Naive B cell (primary cell): ENCODE measurements at regions not wholly inside any gene's neighbourhood (a gene's known extent, or its start where the extent isn't known, plus 50 kb on each side); places are given as distances from the start of the nearest gene placed in this dataset.
A peak's percentile ranks its signal among the peaks of the same experiment; 100 is the strongest.

Experiments used
- ATAC-seq, 2 donors: fragments of 150-1000 bp; cut with Tn5 transposase; 2 replicates each; pipeline ENCODE4 v1.10.0; 2021; ENCODE audit warnings: low read depth in 2 of 2, mild to moderate bottlenecking in 2 of 2, moderate library complexity in 2 of 2
- DNase-seq: peaks from one replicate; pipeline ENCODE4 v3.0.0; 2022
- H3K27ac Mint-ChIP-seq, 6 donors: one replicate each; pipeline ENCODE4 v1.8.0; 2020 to 2022; ENCODE audit warnings: mild to moderate bottlenecking in 6 of 6, mixed read lengths in 6 of 6, moderate library complexity in 5 of 6, inconsistent platforms in 2 of 6
- H3K27me3 Mint-ChIP-seq, 3 donors: one replicate each; pipeline ENCODE4 v1.8.0; 2021 to 2022; ENCODE audit warnings: mixed read lengths in 3 of 3, mild to moderate bottlenecking in 1 of 3
- H3K36me3 Mint-ChIP-seq, 2 donors: one replicate each; pipeline ENCODE4 v1.8.0; 2020 to 2022; ENCODE audit warnings: mixed read lengths in 2 of 2, inconsistent platforms in 1 of 2, mild to moderate bottlenecking in 1 of 2
- H3K4me1 Mint-ChIP-seq, 3 donors: one replicate each; pipeline ENCODE4 v1.8.0; 2020 to 2022; ENCODE audit warnings: mixed read lengths in 3 of 3, inconsistent platforms in 1 of 3, mild to moderate bottlenecking in 1 of 3, moderate library complexity in 1 of 3
- H3K4me3 Mint-ChIP-seq, 8 donors: one replicate each; pipeline ENCODE4 v1.8.0; 2020 to 2022; ENCODE audit warnings: mild to moderate bottlenecking in 8 of 8, mixed read lengths in 8 of 8, moderate library complexity in 8 of 8, inconsistent platforms in 2 of 8
- H3K9me3 Mint-ChIP-seq, 7 donors: one replicate each; pipeline ENCODE4 v1.8.0; 2020 to 2022; ENCODE audit warnings: mixed read lengths in 7 of 7, mild to moderate bottlenecking in 5 of 7, inconsistent platforms in 2 of 7, moderate library complexity in 1 of 7

GRCh38 chr20:21820688-21821087 lies 115.2 kb downstream of the PAX1 start:
- peaks cover 0 to 5% (median 4%) of the 10 kb centered on the region in 3 donors for H3K27me3 Mint-ChIP-seq
- no peaks in the 10 kb centered on the region for H3K4me1 Mint-ChIP-seq
- no peak for DNase-seq
- no peak overlapping the region for H3K4me3 Mint-ChIP-seq
- H3K27ac Mint-ChIP-seq = no peak overlapping the region
- H3K36me3 Mint-ChIP-seq = no peaks in the 10 kb centered on the region
- H3K9me3 Mint-ChIP-seq = peaks cover 0 to 12% (median 2%) of the 10 kb centered on the region in 7 donors
- no peak for ATAC-seq

GRCh38 chr20:21820045-21820444 lies 114.6 kb downstream of the PAX1 start:
- H3K9me3 Mint-ChIP-seq = peaks cover 0 to 12% (median 2%) of the 10 kb centered on the region in 7 donors
- H3K4me1 Mint-ChIP-seq = no peaks in the 10 kb centered on the region
- no peak for ATAC-seq
- H3K27me3 Mint-ChIP-seq = peaks cover 0 to 5% (median 4%) of the 10 kb centered on the region in 3 donors
- no peak overlapping the region for H3K4me3 Mint-ChIP-seq
- no peaks in the 10 kb centered on the region for H3K36me3 Mint-ChIP-seq
- H3K27ac Mint-ChIP-seq = no peak overlapping the region
- DNase-seq = no peak

GRCh38 chr20:21812379-21812778 lies 106.9 kb downstream of the PAX1 start:
- ATAC-seq = no peak

GRCh38 chr20:21809961-21810523 lies 104.6 kb downstream of the PAX1 start:
- DNase-seq (no peak), ATAC-seq (no peak)
- Mint-ChIP-seq H3K9me3 (peaks cover 0 to 22% (median 0%) of the 10 kb centered on the region in 7 donors), H3K27me3 (peaks cover 0 to 17% (median 15%) of the 10 kb centered on the region in 3 donors), H3K27ac (no peak overlapping the region), H3K4me3 (no peak overlapping the region), H3K36me3 (no peaks in the 10 kb centered on the region), H3K4me1 (peaks cover 0 to 5% (median 3%) of the 10 kb centered on the region in 3 donors)

More at GRCh38 chr20:21812379-21812778, 106.9 kb downstream of the PAX1 start:
- H3K4me1 Mint-ChIP-seq = peaks cover 0 to 5% (median 3%) of the 10 kb centered on the region in 3 donors
- H3K27ac Mint-ChIP-seq = no peak overlapping the region
- no peak for DNase-seq
- peaks cover 0 to 18% (median 0%) of the 10 kb centered on the region in 7 donors for H3K9me3 Mint-ChIP-seq
- no peaks in the 10 kb centered on the region for H3K36me3 Mint-ChIP-seq
- no peak overlapping the region for H3K4me3 Mint-ChIP-seq
- H3K27me3 Mint-ChIP-seq = peaks cover 0 to 17% (median 15%) of the 10 kb centered on the region in 3 donors

- Mint-ChIP-seq H3K9me3 (peaks cover 0 to 21% (median 0%) of the 10 kb centered on the region in 7 donors), H3K36me3 (no peaks in the 10 kb centered on the region), H3K27ac (peak overlapping the region in 1 of 6 donors; percentile 93), H3K4me3 (no peak overlapping the region), H3K27me3 (peaks cover 0 to 17% (median 15%) of the 10 kb centered on the region in 3 donors), H3K4me1 (peaks cover 0 to 5% (median 3%) of the 10 kb centered on the region in 3 donors)
- ATAC-seq = no peak
- DNase-seq = no peak
Measured at GRCh38 chr20:21808863-21809664, 103.6 kb downstream of the PAX1 start.

GRCh38 chr20:21808139-21808538 lies 102.7 kb downstream of the PAX1 start:
- H3K4me3 Mint-ChIP-seq = no peak overlapping the region
- peaks cover 0 to 5% (median 3%) of the 10 kb centered on the region in 3 donors for H3K4me1 Mint-ChIP-seq
- H3K27ac Mint-ChIP-seq = no peak overlapping the region

DNA sequence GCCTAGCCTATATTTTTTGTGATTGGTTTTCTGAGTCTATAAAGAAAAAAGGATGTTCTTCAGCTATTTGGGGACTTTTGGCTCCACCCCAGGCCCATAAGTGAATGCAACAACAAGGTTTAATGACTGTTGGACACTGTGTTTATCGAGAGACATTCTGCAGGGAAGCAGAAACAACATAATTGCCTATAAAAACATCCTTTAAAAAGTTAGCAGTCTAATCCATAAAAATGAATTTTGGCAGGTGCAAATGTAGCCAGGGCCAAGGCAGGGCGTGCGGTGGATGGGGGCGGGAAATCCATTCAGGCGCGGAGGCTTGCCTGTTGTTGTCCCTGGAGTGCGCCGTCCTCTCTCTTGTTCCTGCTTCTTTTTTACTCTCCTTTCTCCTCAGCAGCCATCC lies 99.3 kb downstream of the PAX1 start:
- Mint-ChIP-seq H3K36me3 (no peaks in the 10 kb centered on the region), H3K27ac (no peak overlapping the region), H3K27me3 (peaks cover 0 to 22% (median 15%) of the 10 kb centered on the region in 3 donors), H3K4me3 (no peak overlapping the region), H3K9me3 (peaks cover 0 to 18% (median 0%) of the 10 kb centered on the region in 7 donors), H3K4me1 (peaks cover 0 to 5% (median 3%) of the 10 kb centered on the region in 3 donors)
- ATAC-seq (no peak), DNase-seq (no peak)

More at GRCh38 chr20:21808139-21808538, 102.7 kb downstream of the PAX1 start:
- peaks cover 0 to 18% (median 0%) of the 10 kb centered on the region in 7 donors for H3K9me3 Mint-ChIP-seq
- no peaks in the 10 kb centered on the region for H3K36me3 Mint-ChIP-seq
- no peak for ATAC-seq
- no peak for DNase-seq
- peaks cover 0 to 17% (median 15%) of the 10 kb centered on the region in 3 donors for H3K27me3 Mint-ChIP-seq

DNA sequence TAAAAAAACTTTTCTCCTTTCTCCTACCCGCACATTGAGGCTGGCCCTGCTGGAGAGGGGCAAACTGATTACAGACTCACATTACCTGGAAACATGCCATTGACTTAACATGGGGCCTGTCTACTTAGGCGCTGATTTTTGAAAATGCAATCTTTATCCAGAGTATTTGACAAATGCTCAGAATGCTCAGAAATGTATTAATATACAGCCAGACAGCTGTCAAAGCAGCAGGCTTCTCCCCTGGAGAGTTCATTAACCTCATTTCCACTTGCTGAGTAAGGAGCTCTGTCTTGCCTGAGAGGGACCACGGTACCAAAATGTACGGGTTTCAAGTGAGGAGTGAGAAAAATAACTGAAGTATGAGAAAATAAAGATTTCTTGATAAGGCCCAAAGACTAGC lies 95.7 kb downstream of the PAX1 start:
- Mint-ChIP-seq H3K27ac (no peak overlapping the region), H3K4me3 (no peak overlapping the region), H3K9me3 (peaks cover 0 to 16% (median 5%) of the 10 kb centered on the region in 7 donors), H3K4me1 (no peaks in the 10 kb centered on the region), H3K27me3 (peaks cover 0 to 12% (median 11%) of the 10 kb centered on the region in 3 donors), H3K36me3 (peaks cover 0 to 5% of the 10 kb centered on the region in 2 donors)
- DNase-seq = no peak
- ATAC-seq = no peak

DNA sequence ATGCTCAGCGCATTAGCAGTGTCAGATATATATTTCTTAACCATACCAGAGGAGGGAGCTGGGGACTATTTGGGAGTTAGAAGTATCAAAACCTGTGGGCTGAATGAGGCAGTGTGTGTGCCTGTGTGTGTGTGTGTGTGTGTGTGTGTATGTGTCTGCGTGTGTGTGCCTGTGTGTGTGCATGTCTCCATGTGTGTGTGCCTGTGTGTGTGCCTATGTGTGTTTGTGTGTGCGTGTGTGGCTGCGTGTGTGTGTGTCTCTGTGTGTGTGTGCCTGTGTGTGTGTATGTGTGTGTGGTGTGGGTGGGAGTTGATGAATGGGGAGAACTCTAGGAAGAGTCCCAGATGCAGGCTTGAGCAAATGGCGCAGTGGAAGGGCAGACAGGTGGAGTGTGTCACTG lies 92.9 kb downstream of the PAX1 start:
- H3K36me3 Mint-ChIP-seq = peaks cover 0 to 5% of the 10 kb centered on the region in 2 donors
- H3K4me1 Mint-ChIP-seq = no peaks in the 10 kb centered on the region
- peak overlapping the region in 1 of 8 donors; percentile 11 for H3K4me3 Mint-ChIP-seq
- no peak overlapping the region for H3K27ac Mint-ChIP-seq
- peaks cover 7 to 12% (median 11%) of the 10 kb centered on the region in 3 donors for H3K27me3 Mint-ChIP-seq
- no peak for ATAC-seq
- no peak for DNase-seq
- peaks cover 0 to 14% (median 5%) of the 10 kb centered on the region in 7 donors for H3K9me3 Mint-ChIP-seq

GRCh38 chr20:21796059-21796458 lies 90.6 kb downstream of the PAX1 start:
- Mint-ChIP-seq H3K36me3 (peaks cover 0 to 5% of the 10 kb centered on the region in 2 donors), H3K4me3 (no peak overlapping the region), H3K4me1 (no peaks in the 10 kb centered on the region), H3K27ac (no peak overlapping the region), H3K9me3 (peaks cover 0 to 11% (median 5%) of the 10 kb centered on the region in 7 donors), H3K27me3 (peaks cover 8 to 12% (median 11%) of the 10 kb centered on the region in 3 donors)
- no peak for ATAC-seq
- DNase-seq = no peak

- H3K36me3 Mint-ChIP-seq = no peaks in the 10 kb centered on the region
- no peak for DNase-seq
- peak overlapping the region in 1 of 6 donors; percentile 39 for H3K27ac Mint-ChIP-seq
- H3K27me3 Mint-ChIP-seq = peaks cover 9 to 14% (median 9%) of the 10 kb centered on the region in 3 donors
- no peak for ATAC-seq
- no peaks in the 10 kb centered on the region for H3K4me1 Mint-ChIP-seq
- H3K9me3 Mint-ChIP-seq = peaks cover 2 to 19% (median 7%) of the 10 kb centered on the region in 7 donors
- no peak overlapping the region for H3K4me3 Mint-ChIP-seq
Measured at GRCh38 chr20:21788082-21788481, 82.6 kb downstream of the PAX1 start.

DNA sequence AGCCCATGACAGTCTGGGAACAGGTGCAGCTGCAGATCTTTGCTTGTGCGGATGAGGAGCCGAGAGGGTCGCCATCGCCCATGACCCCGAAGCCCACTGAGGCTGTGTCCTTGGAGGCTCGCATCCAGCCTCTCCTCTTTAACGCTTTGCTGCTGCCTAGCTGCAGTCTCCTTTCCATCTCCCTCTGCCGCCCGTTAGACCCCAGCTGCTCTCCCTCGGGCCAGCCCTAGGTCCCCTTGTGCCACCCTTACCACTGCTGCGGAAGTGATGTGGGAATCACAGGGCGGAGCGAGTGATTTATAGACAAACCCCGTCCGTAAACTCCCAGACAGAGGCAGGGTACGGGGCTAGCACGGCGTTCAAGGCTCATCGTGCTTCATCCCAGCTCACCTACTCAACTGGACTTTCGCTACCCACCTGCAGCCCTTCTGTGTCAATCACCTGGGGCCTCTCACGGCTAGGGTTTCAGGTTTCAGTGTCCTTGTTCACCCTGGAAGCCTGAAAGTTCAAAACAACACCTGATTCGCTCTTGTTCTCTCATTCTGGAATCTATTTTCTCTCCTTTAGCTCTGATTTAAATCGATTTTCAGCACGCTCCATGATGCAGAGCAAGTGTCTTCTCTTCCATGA lies 76.1 kb downstream of the PAX1 start:
- peaks cover 0 to 11% (median 6%) of the 10 kb centered on the region in 3 donors for H3K27me3 Mint-ChIP-seq
- H3K4me3 Mint-ChIP-seq = no peak overlapping the region
- DNase-seq = no peak

GRCh38 chr20:21780528-21780927 lies 75.1 kb downstream of the PAX1 start:
- DNase-seq (no peak), ATAC-seq (no peak)
- Mint-ChIP-seq H3K4me3 (no peak overlapping the region), H3K36me3 (peaks cover 0 to 7% of the 10 kb centered on the region in 2 donors), H3K9me3 (peaks cover 0 to 42% (median 13%) of the 10 kb centered on the region in 7 donors), H3K27ac (peak overlapping the region in 1 of 6 donors; percentile 20), H3K4me1 (no peaks in the 10 kb centered on the region), H3K27me3 (peaks cover 0 to 6% (median 6%) of the 10 kb centered on the region in 3 donors)

More for the DNA sequence above, 76.1 kb downstream of the PAX1 start:
- Mint-ChIP-seq H3K36me3 (peaks cover 0 to 7% of the 10 kb centered on the region in 2 donors), H3K27ac (no peak overlapping the region), H3K4me1 (no peaks in the 10 kb centered on the region), H3K9me3 (peaks cover 0 to 46% (median 13%) of the 10 kb centered on the region in 7 donors)
- ATAC-seq = no peak
